Suprapubic skin (tissue), 3 donors: ENCODE measurements at regions not wholly inside any gene's neighbourhood (a gene's known extent, or its start where the extent isn't known, plus 50 kb on each side); places are given as distances from the start of the nearest gene placed in this dataset.

ENCODE experiments used
- CTCF ChIP-seq, 2 donors: fragments of 200-600 bp in 1 of 2; fragments of 450-650 bp in 1 of 2; sonication (generic) in 1 of 2; IDR thresholded peaks; one replicate each; pipeline ENCODE4 v1.5.1; 2016 to 2019; ENCODE audit warnings: antibody characterized with exemption in 2 of 2, mild to moderate bottlenecking in 1 of 2, moderate library complexity in 1 of 2
- POLR2A ChIP-seq, 2 donors: fragments of 450-650 bp; IDR thresholded peaks; one replicate each; pipeline ENCODE4 v1.6.1; 2017; ENCODE audit warnings: antibody characterized with exemption in 2 of 2, mild to moderate bottlenecking in 2 of 2, moderate library complexity in 2 of 2

GRCh38 chr6:147867433-147868226, 359.1 kb downstream of the SAMD5 start:
- no peak for TF ChIP-seq POLR2A (IDR thresholded peaks at IDR 0.05)
- no peak for TF ChIP-seq CTCF (IDR thresholded peaks at IDR 0.05)
